ENCODE measurements at regions not wholly inside any gene's neighbourhood (a gene's known extent, or its start where the extent isn't known, plus 50 kb on each side); places are given as distances from the start of the nearest gene placed in this dataset.

- no peak for DNase-seq
Measured at GRCh38 chr12:25005376-25005775, 56.5 kb upstream of the BCAT1 start.

- DNase-seq = no peak
Measured at GRCh38 chr12:25004447-25004846, 55.5 kb upstream of the BCAT1 start.

DNA sequence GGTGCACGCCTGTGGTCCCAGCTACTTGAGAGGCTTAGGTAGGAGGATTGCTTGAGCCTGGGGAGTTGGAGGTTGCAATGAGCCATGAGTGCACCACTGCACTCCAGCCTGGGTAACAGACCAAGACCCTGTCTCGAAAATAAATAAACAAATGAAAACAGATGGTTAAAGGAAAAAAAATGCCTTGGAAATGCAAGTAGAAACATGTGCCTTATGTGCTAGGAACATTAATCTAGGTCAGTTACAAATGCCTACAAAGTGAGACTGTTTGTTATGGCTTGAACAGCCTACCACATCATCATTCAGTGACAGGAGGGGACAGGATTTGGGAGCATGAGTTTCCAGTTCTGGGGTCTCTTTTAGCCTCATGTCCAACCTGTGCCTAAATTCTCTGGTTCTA is 52.4 kb upstream of the BCAT1 start:
- DNase-seq = no peak
